ENCODE measurements at regions not wholly inside any gene's neighbourhood (a gene's known extent, or its start where the extent isn't known, plus 50 kb on each side); places are given as distances from the start of the nearest gene placed in this dataset.

DNA sequence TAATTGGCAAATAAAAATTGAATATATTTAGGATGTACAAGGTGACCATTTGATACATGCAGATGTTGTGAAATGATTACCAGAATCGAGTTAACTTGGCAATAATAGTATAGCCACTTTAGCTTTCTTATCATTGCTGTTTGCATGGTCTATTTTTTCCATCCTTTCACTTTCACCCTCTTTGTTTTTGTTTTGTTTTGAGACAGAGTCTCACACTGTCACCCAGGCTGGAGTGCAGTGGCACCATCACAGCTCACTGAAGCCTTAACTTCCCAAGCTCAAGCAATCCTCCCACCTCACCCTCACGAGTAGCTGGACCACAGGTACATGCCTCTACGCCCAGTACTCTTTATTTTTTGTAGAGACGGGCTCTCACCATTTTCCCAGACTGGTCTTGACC is 218.6 kb upstream of the ADGRL3 start:
- TF ChIP-seq CTCF (IDR thresholded peaks at IDR 0.05), result no peak

DNA sequence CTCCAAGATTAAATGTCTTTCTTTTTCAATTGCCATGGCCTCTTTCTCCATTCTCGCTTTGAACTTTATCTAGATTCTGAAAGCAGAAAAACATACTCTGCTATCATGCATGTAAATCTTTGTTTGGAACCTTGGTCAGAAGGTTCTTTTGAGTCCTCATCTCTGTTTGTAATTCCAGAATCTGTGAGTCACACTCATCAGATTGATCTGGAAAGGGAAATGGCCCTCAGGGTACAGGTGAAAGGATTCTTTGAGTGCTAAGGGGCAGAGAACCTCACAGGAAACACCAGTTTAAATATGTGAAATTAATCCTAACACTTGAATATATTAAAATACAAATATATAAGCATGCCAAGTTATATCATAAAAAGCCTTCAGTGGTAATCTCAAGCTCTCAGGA is 211.0 kb upstream of the ADGRL3 start:
- TF ChIP-seq CTCF (IDR thresholded peaks at IDR 0.05), result no peak

DNA sequence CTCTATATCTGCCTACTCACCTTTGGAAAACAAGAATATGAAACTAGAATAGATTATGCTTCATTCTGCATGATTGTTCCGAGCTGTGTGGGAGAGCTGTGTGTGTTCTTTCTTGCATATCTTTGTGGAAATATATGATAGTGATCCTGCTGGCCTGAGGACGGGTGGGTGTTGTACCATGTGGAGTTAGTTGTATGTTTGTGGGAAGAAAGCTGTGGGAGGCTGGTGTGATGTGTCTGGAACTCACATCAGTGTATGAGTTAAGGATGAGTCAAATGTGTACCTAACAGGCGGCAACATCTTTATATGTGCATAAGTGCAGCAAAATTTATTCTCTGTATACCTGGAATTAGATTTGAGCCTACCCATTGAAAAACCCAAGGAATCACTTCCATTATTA is 208.1 kb upstream of the ADGRL3 start:
- TF ChIP-seq CTCF (IDR thresholded peaks at IDR 0.05), result no peak

- TF ChIP-seq CTCF (IDR thresholded peaks at IDR 0.05), result no peak
Observed at GRCh38 chr4:61003301-61003700, 196.8 kb upstream of the ADGRL3 start.

DNA sequence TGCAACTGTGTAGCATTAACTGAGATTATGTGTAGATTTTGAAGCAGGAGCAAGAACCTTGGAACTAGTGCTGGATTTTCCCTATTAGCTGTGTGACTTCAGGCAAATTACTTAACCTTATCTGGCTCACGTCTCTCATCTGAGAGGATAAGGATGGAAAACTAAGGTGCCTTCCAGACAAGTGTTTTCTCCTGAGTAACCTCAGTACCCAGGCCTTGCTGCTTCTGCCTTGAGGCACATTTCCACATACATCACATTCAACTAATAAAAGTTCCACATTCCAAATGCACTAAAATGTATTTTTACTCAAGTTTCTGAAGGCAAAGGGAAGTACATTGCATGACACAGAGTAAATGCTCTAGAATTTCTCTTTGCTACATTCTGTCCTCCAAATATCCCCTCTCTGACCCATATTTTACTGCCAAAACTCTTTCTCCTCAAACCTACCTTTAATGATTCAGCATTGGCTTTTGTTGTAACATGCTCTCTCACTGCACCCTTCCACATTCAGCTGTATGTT is 195.4 kb upstream of the ADGRL3 start:
- TF ChIP-seq CTCF (IDR thresholded peaks at IDR 0.05), result no peak

- no peak for TF ChIP-seq CTCF (IDR thresholded peaks at IDR 0.05)
Observed at GRCh38 chr4:61011051-61011450, 189.1 kb upstream of the ADGRL3 start.

GRCh38 chr4:61024610-61025009 is 175.5 kb upstream of the ADGRL3 start:
- no peak for TF ChIP-seq CTCF (IDR thresholded peaks at IDR 0.05)

- no peak for TF ChIP-seq CTCF (IDR thresholded peaks at IDR 0.05)
Observed at GRCh38 chr4:61027939-61028338, 172.2 kb upstream of the ADGRL3 start.
